NOMO-1 treated with dmso at 0.1 percent for 144 hours (cell line): ENCODE measurements at regions not wholly inside any gene's neighbourhood (a gene's known extent, or its start where the extent isn't known, plus 50 kb on each side); places are given as distances from the start of the nearest gene placed in this dataset.

ENCODE experiments used
- DNase-seq: peaks from one replicate; lab custom pipeline; 2025; ENCODE audit not compliant: unreplicated experiment; lab: John Stamatoyannopoulos, UW

DNA sequence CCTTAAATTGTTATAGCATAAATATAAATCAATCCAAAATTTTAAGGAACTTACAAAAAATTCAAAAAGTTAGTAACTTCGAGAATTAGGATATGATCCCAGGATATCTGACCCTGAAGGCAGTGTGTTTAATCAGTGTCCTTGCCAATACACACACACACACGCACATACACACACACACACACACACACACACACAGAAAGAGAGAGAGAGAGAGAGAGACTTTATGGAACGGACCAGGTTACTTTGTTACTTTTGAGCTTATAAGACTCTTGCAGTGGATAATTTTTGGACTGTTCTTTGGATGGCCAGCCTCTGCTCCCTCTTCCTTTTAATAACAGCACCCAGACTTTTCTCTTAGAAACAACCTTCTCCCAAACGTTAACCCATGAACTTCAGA lies 322.9 kb downstream of the NFIB start:
- DNase-seq: no peak

DNA sequence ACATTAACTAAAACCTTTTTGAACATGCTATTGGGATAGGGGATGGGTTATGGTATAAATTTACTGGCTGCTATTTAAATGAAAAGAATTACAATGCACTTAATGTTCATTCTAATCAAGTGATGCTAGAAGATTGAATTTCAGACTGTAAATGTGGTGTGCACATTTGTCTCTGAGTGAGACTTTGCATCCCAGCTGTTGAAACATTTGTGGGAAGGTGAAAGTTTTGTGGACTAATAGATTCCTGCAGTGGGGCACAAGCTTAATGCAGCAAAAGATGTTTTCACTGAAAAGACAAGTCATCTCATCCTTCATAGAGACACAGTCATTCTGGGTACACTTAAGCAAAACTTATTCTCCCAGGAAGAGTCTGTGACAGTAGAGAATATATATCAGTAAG lies 323.6 kb downstream of the NFIB start:
- no peak for DNase-seq

DNA sequence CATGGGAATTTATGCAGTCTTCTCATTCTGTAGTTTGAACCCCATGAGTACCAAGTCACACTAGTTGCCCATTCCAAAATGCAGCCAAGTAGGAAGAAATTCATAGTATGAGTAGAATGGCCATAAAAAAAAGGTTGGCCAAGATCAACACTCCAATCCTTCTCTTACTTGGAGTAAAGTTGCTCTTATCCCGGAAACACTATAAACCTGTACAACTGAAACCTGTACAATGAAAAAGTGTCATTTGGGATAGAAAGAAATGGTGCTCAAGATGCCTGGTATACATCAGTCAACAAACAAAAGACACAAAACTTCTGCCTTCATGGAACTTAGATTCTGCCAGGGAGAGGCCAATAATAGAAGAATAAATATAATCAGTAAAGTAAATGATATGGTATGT lies 325.0 kb downstream of the NFIB start:
- no peak for DNase-seq

DNA sequence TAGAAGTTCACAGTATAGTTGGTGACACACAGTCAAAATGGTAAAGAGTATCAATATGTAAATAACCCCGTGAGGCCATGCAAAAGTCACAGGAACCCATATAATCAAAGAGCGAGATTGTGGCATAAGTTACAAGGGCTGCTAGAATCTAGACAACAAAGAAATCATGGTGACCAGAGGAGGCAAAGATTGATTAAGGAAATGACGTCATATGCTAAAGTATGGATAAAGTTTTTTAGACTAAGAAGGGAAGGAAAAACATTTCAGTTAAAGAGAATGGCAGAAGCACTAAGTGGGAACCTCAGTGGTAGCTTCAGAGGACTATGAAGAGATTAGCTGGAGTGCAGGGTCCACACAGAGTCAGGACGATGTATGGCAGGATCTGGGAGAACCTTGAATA lies 330.3 kb downstream of the NFIB start:
- no peak for DNase-seq

DNA sequence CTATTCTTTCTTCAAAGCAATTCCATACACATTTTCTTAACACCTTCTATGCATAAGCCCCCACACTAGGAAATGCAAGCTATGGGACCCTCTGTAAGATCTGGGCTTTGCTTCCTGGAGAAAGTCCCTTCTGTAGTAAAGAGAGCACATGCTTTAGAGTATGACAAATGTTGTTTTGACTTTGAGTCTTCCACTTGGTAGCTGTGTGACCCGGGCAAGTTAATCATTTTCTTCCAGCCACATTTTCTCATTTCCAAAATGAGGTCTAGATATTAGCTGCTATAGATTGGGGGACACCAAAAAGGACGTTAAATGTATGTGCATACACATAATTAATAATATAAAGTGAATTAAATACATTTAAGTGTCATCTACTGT lies 334.0 kb downstream of the NFIB start:
- DNase-seq: no peak

DNA sequence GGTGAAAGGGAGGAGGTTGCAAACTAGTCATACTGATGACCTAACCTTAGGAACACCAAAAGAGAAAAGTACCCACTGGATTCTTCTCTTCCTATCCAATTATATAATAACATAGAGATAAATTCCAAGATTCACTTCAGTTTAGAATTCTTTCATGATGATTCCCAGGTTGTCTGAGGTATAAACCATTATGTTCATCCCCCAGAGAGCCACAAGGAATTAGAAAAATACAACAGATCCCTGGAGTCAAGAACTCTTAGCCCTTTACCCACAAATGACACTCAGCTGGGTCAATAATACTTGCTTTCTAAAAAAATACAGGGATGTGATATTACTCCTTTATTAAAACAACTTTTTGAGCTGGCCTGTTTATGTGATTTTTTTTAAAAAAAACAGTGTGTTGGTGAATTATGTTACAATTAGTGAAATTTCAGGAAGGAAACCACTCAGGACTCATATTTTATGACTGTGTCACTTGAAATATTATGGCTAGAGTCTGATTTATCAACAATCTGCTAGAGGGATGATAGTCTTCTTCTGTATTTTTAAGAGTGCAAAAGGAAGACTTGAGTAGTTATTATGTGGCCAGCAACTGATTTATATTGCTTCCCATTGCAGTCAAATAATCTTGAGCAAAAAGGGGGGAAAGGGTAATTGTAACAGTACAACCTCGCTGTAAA lies 338.2 kb downstream of the NFIB start:
- no peak for DNase-seq

DNA sequence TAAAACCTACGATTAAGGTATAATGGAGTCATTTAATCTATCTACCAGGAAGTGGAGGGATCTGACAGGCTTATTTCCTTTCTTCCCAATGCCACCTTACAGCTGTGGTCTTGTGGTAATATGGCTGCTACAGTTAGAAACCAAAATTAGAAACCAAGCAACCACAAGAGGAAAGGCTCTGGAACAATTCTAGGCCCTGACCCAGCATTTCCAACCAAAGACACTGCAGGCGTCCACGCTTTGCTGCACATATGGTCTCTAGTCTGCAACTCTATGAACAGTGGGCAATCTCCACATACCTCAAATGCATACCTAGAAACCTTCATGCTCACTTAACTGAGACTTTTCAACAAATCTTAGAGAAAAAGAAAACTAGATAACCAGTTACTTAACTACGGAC lies 339.1 kb downstream of the NFIB start:
- no peak for DNase-seq

DNA sequence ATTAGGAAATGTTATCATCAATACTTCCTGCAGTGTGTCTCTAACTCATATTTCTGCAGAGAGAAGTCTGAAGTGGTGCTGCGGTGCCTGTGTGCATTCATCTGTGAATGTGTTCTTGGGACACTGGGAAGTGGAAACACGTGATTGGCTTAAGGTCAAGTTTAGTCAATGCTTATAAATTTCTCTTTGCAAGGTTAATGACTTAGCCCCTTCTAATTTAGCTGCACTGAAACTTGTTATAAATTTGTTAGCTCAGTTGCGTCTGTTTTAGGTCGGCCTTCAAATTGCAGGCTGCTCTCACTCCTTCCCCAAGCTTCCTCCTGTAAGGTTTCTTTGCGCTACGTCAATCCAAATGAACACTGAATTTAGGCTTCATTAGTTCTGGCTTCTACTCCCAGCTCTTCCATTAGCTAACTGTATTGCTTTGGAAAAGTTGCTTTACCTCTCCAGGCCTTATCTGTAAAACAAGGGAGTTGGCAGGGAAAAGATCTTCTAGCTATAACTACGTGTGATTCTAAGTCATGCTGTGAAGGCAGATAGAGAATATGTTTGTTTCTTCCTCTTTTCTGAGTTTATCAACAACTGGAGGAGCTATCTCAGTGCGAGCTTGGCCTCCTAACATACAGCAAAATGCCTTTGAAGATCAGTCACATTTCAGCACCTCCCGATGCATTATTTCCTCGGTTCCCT lies 341.8 kb downstream of the NFIB start:
- DNase-seq: no peak

DNA sequence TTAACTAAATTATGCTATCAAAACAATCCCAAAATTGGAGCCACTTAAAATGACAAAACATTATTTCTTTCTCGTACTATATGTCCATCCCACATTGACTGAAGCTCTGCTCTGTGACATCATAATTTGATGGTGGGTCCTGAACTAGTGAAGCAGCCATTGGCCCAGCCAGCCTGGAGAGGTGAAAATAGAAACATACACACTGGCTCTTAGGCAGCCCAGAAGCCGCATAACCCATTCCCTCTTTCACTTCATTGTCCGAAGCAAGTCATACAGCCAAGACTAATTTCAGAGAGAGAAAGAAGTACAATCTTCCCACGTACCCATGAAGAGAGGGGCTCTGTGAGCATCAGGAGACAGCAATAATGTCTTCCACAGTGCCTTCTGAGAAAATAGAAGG lies 342.5 kb downstream of the NFIB start:
- no peak for DNase-seq

DNA sequence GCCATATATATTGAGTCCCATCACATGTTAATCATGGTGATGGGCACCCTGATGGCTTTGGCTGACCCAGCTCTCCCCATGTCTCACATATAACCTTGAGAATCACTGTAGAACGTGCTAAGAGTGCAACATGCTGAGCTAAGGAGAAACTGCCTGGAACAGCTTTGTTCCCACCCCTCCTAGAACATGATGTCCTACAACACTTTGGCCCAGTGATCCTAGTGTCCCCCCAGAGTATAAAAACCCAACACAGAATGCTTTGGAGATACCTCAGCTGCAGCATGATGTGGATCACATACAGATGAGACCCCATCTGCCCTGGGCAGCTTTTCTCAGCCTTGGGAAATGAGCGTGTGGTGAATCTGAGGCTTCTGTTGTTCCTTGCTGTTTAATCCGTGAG lies 343.5 kb downstream of the NFIB start:
- DNase-seq: no peak

DNA sequence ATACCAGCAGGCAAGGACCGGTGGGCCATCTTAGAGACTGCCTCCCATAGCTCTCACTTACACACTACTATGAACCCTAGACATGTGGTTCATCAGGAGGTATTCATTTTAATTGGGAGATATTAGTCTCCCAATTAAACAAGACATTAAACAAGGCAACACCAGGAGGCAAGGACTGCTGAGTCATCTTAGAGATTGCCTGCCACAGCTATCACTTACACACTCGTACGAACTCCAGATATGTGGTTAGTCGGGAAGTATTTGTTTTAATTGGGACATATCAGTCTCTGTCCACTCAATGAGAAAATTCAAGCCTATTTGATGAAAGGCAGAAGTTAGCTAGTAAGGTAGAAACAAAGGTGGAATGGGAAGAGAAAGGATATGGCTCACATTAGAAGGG lies 343.9 kb downstream of the NFIB start:
- no peak for DNase-seq

DNA sequence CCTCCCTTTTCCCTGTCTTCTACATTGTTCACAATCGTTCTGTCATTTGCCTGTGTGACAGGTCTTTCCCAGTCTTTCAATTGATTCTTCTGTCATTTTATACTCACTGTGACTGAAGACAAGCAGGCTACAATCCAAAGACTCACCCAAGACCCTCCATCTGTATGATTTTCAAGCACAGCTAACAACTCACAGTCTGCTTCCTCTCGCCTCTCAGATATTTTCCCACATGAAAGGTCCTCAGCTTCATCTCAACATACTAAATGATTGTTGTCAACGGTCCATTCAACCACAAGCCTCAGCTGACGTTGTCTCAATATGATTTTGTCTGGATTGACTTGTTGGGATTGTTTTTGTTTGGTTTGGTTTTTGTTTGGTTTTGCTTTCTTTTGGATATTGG lies 346.5 kb downstream of the NFIB start:
- DNase-seq: no peak

DNA sequence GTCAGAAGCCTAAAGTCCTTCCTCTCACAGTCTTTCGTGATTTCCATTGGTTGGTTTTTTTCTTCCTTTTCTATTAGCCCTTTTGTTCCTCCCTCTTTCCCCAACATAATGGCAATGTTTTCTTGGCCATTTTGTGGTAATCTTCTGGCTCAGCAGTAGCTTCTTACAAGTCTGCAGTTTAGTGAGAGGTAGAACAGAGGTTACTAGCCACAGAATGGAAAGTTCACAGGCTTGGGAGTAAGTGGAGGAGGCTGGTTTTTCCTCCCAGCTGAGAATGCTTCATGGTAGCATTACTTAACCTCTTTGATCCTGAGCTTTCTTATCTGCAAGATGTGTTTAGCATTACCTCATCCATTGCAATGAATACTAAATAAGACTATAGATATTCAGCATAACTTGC lies 346.9 kb downstream of the NFIB start:
- no peak for DNase-seq

DNA sequence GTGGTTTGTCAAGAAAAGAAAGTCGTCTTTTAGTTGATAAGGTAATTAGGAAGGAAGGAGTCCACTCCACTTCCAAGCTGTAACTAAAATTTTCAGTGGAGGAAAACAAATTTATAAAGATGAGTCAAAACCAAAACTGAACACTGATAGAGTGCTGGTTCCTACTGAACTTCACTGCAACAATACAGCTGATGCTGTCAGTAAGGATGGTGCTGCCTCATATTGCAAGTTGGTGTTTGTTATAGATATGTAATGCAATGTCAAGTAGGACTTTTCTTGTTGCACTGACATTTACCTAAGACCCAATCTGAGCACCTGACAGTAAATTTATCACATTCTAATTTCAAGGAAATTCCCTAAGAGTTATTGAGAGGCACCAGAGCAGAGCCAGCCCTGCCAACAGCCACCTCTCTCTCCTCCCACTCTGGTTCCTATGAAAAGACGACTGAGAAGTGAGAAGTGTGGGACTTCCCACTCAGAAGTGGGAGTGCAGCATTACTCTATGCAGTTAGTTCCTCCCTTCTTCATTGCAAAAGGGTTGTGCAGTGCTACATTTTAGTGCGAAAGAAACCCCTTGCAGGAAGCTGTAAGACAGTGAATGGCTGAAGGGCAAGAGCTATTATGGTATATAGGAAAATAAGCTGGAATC lies 350.8 kb downstream of the NFIB start:
- DNase-seq: no peak

DNA sequence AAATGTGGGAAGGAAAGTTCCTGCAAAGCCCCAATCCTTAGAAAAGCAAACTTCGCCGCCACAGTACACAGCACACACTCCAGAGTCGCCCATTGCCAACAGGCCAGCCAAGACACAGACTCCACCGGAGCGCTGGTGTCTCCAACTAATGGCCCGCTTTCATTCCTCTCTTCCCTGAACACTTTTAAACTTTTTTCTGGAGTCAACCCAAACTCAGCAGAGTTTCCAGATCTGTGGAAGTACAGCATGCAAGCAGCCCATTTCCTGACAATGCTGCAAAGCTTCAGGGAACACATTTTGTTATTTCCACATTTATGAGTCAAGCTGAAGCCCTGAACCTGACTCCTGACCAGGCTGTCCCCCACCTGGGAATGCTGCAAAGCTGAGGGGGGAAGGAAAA lies 351.9 kb downstream of the NFIB start:
- no peak for DNase-seq

DNA sequence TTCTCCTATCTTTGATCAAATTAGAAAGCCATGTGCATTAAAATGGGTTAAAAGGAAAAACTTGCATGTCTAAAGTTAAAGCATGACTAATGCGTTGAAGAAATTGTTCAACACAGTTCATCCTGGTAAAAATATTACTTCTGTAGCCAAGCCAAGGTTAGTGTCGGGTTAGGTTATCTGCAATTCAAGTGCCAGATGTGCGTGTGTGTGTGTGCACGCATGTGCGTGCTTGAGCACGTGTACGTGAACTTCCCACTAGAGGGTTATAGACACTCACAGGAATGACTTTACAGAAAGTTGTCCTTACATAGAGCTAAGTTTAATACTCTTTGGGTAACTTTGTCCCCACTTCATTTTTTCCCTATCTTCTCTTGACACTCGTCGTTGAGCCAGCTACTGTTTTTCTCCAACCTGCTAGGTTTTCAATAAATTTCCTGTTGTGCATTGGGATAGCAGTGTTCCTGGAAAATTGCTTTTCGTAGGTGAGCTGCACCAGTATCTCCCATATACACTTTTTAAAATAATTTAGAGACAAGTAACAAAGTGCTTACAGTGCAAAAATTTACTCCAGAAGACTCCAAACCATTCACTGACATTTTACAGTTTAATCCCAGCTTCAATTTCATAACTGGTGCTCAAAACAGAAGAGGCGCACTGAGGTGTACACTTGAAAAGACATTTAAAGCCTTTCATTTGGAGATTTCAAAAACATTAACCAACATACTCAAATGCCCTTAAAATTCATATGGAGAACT lies 353.8 kb downstream of the NFIB start:
- no peak for DNase-seq

DNA sequence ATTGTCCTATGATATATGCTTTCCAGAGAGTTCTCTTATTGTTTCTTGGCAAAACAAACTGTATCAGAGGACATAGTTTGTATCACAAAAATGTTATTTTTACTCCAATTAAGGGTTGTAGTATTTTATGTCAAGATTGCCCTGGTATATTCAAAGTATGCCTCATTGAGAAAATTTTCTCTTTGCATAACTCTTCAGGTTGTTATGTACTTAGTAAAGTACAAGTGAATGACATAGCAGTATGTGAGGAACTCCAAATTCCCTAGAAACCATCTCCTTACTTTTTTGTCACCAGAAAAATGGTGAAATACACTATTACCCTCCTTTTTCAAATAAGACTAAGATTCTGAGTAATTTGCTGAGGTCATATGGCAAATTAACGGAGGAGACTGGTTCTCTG lies 355.3 kb downstream of the NFIB start:
- no peak for DNase-seq

DNA sequence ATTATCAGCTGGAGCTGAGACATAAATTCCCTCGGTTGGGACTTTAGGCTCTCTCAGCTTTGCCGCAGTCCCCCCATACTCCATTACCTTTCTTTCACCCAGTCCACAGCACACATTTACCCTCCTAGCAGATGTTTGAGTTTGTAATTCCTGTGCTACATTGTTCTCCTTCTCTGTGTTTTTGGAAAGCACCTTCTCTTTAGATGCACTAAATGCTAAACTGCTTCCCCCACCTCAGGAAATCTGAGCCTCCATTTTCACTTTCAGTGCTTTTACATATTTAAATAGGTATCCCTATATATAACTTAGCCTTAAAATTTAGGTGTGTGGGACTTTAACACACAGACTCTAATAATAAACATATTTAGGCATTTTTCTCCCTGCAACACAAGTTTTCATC lies 356.9 kb downstream of the NFIB start:
- no peak for DNase-seq

DNA sequence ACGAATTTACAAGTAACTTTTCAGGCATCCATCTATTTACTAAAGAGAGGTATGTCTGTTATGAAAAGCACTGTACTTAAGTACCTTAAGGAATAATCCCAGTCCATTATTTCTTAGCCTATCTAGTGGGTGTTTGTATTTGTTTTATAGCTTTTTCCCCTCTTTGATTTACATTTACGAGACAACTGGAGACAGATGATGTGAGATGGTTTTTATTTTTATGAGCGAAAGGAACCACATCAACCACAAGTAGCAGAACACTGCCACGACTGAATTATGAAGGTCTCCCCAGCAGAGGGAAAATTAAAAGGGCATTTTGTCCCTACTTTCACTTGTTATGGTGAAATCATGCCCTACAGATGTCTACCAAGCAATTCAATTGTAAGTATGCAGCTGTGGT lies 357.8 kb downstream of the NFIB start:
- DNase-seq: no peak

DNA sequence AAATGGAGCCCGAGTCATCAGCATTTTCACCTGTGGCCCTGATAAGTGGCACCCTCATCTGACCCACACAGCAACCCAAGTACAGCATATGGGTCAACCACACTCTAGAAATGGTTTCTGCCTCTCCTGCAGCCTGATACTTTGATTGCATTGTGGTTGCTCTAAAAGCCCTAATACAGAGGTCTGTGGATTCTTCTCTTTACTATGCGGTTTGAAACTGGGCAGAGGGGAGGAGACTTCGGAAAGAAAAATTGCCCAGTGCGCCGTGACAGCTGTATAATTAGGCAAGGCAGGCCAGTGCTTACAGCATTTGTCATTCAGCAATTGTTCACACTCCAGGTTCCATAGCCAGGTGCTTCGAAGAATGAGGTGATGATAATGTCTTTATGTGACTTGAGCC lies 361.0 kb downstream of the NFIB start:
- no peak for DNase-seq

DNA sequence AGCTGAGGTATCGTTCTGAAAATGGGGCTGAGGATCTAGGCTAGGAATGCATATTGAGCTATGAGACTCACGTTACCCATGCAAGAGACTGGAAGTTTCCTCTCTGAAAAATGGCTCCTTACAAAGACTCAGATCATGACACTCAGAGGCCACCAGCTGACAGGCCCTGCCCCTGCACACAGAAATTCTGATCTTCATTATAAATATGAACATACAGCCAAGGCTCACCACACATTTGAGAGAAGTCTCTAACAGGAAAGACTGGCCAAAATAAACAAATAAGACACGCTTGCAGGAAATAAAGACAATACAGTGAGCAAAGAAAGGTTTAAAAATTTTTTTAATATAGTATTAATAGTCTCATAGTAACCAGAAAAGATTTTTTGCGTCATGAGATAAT lies 365.9 kb downstream of the NFIB start:
- no peak for DNase-seq

DNA sequence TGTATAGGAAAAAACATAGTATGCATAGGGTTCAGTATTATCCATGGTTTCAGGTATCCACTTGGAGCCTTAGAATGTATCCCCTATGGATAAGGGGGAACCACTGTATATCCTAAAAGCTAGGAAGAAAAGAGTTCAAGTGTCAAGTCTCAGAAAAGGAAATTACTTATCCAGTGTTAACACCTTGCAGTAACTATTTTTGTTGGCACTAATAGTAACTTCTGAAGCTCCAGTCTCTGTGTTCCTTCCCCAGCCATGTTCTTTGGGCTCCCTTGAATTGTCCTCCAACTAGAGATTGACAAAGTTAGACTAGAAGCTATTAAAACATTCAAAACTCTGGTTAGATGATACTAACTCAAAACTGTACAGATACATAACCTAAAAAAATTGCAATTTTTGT lies 370.8 kb downstream of the NFIB start:
- no peak for DNase-seq
